DND-41 (cell line): ENCODE measurements at regions not wholly inside any gene's neighbourhood (a gene's known extent, or its start where the extent isn't known, plus 50 kb on each side); places are given as distances from the start of the nearest gene placed in this dataset.

Source experiments
- ATAC-seq: fragments of 200-7000 bp; cut with Tn5 transposase; 3 replicates; pipeline ENCODE4 v1.9.1; 2021; ENCODE audit warnings: low read depth; ENCODE audit not compliant: insufficient read depth
- DNase-seq: peaks from one replicate; pipeline ENCODE4 v3.0.0-alpha.2; 2020
- H2AFZ ChIP-seq: 2 replicates; pipeline ENCODE4 v1.6.0; 2012; ENCODE audit warnings: low read depth, low read length
- H3K27ac ChIP-seq: 2 replicates; pipeline ENCODE4 v1.5.1; 2012; ENCODE audit warnings: low read length, inconsistent platforms
- H3K27me3 ChIP-seq: fragments of 200-600 bp; sonication (generic); 2 replicates; pipeline ENCODE4 v1.6.0; 2012; ENCODE audit warnings: low read length, mild to moderate bottlenecking, inconsistent platforms; ENCODE audit not compliant: insufficient read depth, poor library complexity
- H3K36me3 ChIP-seq: 2 replicates; pipeline ENCODE4 v1.5.1; 2012; ENCODE audit warnings: low read length, inconsistent platforms; ENCODE audit not compliant: insufficient read depth
- H3K4me1 ChIP-seq: 2 replicates; pipeline ENCODE4 v1.5.1; 2012; ENCODE audit warnings: mild to moderate bottlenecking, low read length; ENCODE audit not compliant: insufficient read depth
- H3K4me2 ChIP-seq: 2 replicates; pipeline ENCODE4 v1.6.0; 2012; ENCODE audit warnings: mild to moderate bottlenecking, moderate library complexity, low read length, inconsistent platforms; ENCODE audit not compliant: insufficient read depth
- H3K4me3 ChIP-seq, 2 experiments: fragments of 200-600 bp in 1 of 2; shearing (Covaris generic) in 1 of 2; 2 replicates each; pipeline ENCODE4 v1.5.1; 2012 to 2016; ENCODE audit warnings: inconsistent platforms in 2 of 2, low read length in 2 of 2, mild to moderate bottlenecking in 2 of 2, low read depth in 1 of 2, moderate library complexity in 1 of 2
- H3K79me2 ChIP-seq: 2 replicates; pipeline ENCODE4 v1.6.0; 2012; ENCODE audit warnings: low read length, inconsistent platforms; ENCODE audit not compliant: insufficient read depth
- H3K9ac ChIP-seq: 2 replicates; pipeline ENCODE4 v1.6.0; 2012; ENCODE audit warnings: low read depth, mild to moderate bottlenecking, inconsistent platforms, low read length, moderate library complexity
- H3K9me3 ChIP-seq: 2 replicates; pipeline ENCODE4 v1.5.1; 2012; ENCODE audit warnings: low read length, moderate library complexity, mild to moderate bottlenecking, inconsistent platforms; ENCODE audit not compliant: insufficient read depth, severe bottlenecking
- H4K20me1 ChIP-seq: 2 replicates; pipeline ENCODE4 v1.6.0; 2012; ENCODE audit warnings: low read length; ENCODE audit not compliant: insufficient read depth
- CTCF ChIP-seq: IDR thresholded peaks from 2 replicates; pipeline ENCODE4 v1.5.1; 2012; ENCODE audit warnings: borderline replicate concordance, low read length, moderate library complexity, mild to moderate bottlenecking; ENCODE audit not compliant: poor library complexity, severe bottlenecking; ENCODE audit errors: extremely low read depth
- EZH2 ChIP-seq: IDR thresholded peaks from 3 replicates; pipeline ENCODE4 v1.6.1; 2012; ENCODE audit warnings: borderline replicate concordance, low read depth, mild to moderate bottlenecking, moderate library complexity, low read length, inconsistent platforms; ENCODE audit not compliant: severe bottlenecking

DNA sequence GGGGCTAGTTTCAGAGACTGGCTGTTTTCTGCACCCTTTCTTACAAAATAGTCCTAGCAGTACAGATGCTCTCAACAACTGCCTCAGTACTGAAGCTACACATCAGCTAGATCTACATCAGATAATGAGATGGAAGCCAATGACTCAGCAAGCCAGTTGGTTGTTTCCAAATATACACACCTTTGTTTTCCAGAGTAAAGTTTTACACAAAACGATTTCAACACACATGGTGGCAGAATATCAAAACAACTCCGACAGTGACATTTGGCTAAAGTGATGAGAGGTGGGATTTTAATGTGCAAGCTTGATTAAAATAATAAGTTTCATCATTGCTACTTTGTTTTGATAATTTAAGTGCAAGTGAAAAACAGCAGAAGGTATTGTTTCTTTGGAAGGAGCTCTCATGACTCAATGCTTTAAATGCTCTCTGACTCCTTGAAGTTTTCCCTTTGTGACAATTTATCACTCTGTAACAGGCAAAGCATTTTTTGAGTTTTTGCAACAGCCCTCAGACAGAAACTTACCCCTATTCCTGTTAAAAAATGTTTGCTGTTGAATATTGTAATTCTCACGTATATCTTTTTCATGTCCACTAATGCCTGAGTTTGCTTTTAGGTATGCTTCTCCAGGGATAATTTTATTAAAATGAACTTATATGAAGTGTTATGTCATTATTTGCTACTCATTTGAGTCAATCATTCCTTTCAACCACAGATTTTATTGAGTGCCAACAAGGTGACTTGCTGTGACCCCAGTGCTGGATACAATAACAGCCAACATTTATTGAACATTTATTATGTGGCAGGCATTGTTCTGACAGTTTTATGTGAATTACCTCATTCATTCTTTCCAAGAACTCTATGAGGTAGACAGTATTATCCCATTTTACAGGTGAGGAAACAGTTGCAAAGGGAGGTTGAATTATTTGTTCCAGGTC, 882.0 kb downstream of the TFAP2A start:
- ATAC-seq: no peak
- no peak overlapping the region for H3K9ac ChIP-seq
- H3K36me3 ChIP-seq: no peaks in the 10 kb centered on the region
- H3K27me3 ChIP-seq: no peaks in the 10 kb centered on the region
- H4K20me1 ChIP-seq: no peaks in the 10 kb centered on the region
- H3K27ac ChIP-seq: no peak overlapping the region
- DNase-seq: no peak
- no peaks in the 10 kb centered on the region for H3K9me3 ChIP-seq
- no peak overlapping the region for H3K4me2 ChIP-seq
- TF ChIP-seq EZH2: no peak
- no peak for TF ChIP-seq CTCF
- H3K79me2 ChIP-seq: no peaks in the 10 kb centered on the region
- H2AFZ ChIP-seq: no peak overlapping the region
- H3K4me1 ChIP-seq: no peaks in the 10 kb centered on the region
- H3K4me3 ChIP-seq: no peak overlapping the region

GRCh38 chr6:9527679-9528286, 887.1 kb downstream of the TFAP2A start:
- Histone ChIP-seq H3K4me1 (no peaks in the 10 kb centered on the region), H3K79me2 (no peaks in the 10 kb centered on the region), H4K20me1 (no peaks in the 10 kb centered on the region), H3K4me2 (no peak overlapping the region), H3K9ac (no peak overlapping the region), H3K27me3 (no peaks in the 10 kb centered on the region), H2AFZ (no peak overlapping the region), H3K4me3 (no peak overlapping the region), H3K9me3 (no peaks in the 10 kb centered on the region), H3K36me3 (no peaks in the 10 kb centered on the region), H3K27ac (no peak overlapping the region)
- ATAC-seq (no peak), DNase-seq (no peak)
- TF ChIP-seq CTCF: no peak
- TF ChIP-seq EZH2: no peak

- H3K79me2 ChIP-seq: no peaks in the 10 kb centered on the region
- ATAC-seq: no peak
- H3K4me1 ChIP-seq: no peaks in the 10 kb centered on the region
Observed at GRCh38 chr6:9523462-9523861, 891.4 kb downstream of the TFAP2A start.

More at GRCh38 chr6:9523462-9523861, 891.4 kb downstream of the TFAP2A start:
- no peak for DNase-seq
- no peaks in the 10 kb centered on the region for H4K20me1 ChIP-seq
- H3K4me2 ChIP-seq: no peak overlapping the region
- TF ChIP-seq EZH2 (no peak), CTCF (no peak)
- H2AFZ ChIP-seq: no peak overlapping the region
- no peaks in the 10 kb centered on the region for H3K27me3 ChIP-seq
- H3K4me3 ChIP-seq: no peak overlapping the region
- no peak overlapping the region for H3K27ac ChIP-seq
- no peaks in the 10 kb centered on the region for H3K9me3 ChIP-seq
- H3K36me3 ChIP-seq: no peaks in the 10 kb centered on the region
- no peak overlapping the region for H3K9ac ChIP-seq
